A673 (cell line): ENCODE measurements at regions not wholly inside any gene's neighbourhood (a gene's known extent, or its start where the extent isn't known, plus 50 kb on each side); places are given as distances from the start of the nearest gene placed in this dataset.

Experiments used
- BruUV-seq: library from RNA; stranded (reverse); fragments of 400-500 nt; replicated peaks from 2 replicates; lab custom pipeline; 2021; lab: Mats Ljungman, UMichigan
- CTCF ChIA-PET: fragments of 300-600 bp; sonication (Branson Sonifier 250); formaldehyde crosslinking; loops from one replicate; lab custom pipeline; 2022; ENCODE audit warnings: antibody characterized with exemption; lab: Charles Lee
- POLR2A ChIA-PET: fragments of 300-600 bp; sonication (Branson Sonifier 250); formaldehyde crosslinking; loops from one replicate; lab custom pipeline; 2022; ENCODE audit warnings: antibody characterized with exemption; ENCODE audit not compliant: low non-redundant PET; lab: Charles Lee
- DNase-seq: peaks from one replicate; pipeline ENCODE4 v3.0.0-alpha.2; 2015; ENCODE audit warnings: low spot score
- H3K27ac ChIP-seq: fragments of 200-600 bp; sonication (generic); 2 replicates; pipeline ENCODE4 v1.5.1; 2016; ENCODE audit warnings: mixed run types, low read depth, mild to moderate bottlenecking, mixed read lengths, antibody characterized with exemption, low read length; ENCODE audit not compliant: poor library complexity, severe bottlenecking
- H3K27me3 ChIP-seq: fragments of 200-600 bp; sonication (generic); replicated peaks from 2 replicates; pipeline ENCODE4 v1.6.1; 2017; ENCODE audit warnings: mixed run types, low read depth, mild to moderate bottlenecking, mixed read lengths, antibody characterized with exemption, low read length; ENCODE audit not compliant: insufficient read depth, poor library complexity
- H3K36me3 ChIP-seq: fragments of 200-600 bp; sonication (generic); 2 replicates; pipeline ENCODE4 v1.6.1; 2016; ENCODE audit warnings: mixed run types, mild to moderate bottlenecking, mixed read lengths, antibody characterized with exemption, low read length; ENCODE audit not compliant: insufficient read depth, poor library complexity, severe bottlenecking
- H3K4me1 ChIP-seq: fragments of 200-600 bp; sonication (generic); 2 replicates; pipeline ENCODE4 v1.6.1; 2017; ENCODE audit warnings: mixed run types, mild to moderate bottlenecking, mixed read lengths, antibody characterized with exemption, low read length; ENCODE audit not compliant: insufficient read depth, poor library complexity, severe bottlenecking
- H3K4me3 ChIP-seq: fragments of 200-600 bp; sonication (generic); 2 replicates; pipeline ENCODE4 v1.5.1; 2016; ENCODE audit warnings: low read depth, mixed run types, mild to moderate bottlenecking, mixed read lengths, low read length; ENCODE audit not compliant: poor library complexity, severe bottlenecking
- H3K9me3 ChIP-seq: fragments of 200-600 bp; sonication (generic); 2 replicates; pipeline ENCODE4 v1.6.1; 2016; ENCODE audit warnings: mixed run types, low read depth, mild to moderate bottlenecking, mixed read lengths, antibody characterized with exemption, low read length; ENCODE audit not compliant: poor library complexity, severe bottlenecking
- EZH2 ChIP-seq: fragments of 200-600 bp; sonication (generic); IDR thresholded peaks from 2 replicates; pipeline ENCODE4 v1.6.1; 2017; ENCODE audit warnings: borderline replicate concordance, low read depth, mild to moderate bottlenecking, mixed read lengths, antibody characterized with exemption, low read length; ENCODE audit not compliant: poor library complexity, severe bottlenecking
- intact Hi-C: fragments of 100-400 bp; cut with micrococcal nuclease; formaldehyde crosslinking; loops from one replicate; pipeline ENCODE4 v1.10.0; 2022; ENCODE audit not compliant: unreplicated experiment
- TF ChIP-seq, protein P1 (sequence below): fragments of 300-800, 200-600 bp; sonication (generic); conservative IDR thresholded peaks from 2 replicates; pipeline ENCODE4 v1.5.1; 2017; ENCODE audit warnings: low read depth, mild to moderate bottlenecking, antibody characterized with exemption, low read length, moderate library complexity, mixed read lengths

DNA sequence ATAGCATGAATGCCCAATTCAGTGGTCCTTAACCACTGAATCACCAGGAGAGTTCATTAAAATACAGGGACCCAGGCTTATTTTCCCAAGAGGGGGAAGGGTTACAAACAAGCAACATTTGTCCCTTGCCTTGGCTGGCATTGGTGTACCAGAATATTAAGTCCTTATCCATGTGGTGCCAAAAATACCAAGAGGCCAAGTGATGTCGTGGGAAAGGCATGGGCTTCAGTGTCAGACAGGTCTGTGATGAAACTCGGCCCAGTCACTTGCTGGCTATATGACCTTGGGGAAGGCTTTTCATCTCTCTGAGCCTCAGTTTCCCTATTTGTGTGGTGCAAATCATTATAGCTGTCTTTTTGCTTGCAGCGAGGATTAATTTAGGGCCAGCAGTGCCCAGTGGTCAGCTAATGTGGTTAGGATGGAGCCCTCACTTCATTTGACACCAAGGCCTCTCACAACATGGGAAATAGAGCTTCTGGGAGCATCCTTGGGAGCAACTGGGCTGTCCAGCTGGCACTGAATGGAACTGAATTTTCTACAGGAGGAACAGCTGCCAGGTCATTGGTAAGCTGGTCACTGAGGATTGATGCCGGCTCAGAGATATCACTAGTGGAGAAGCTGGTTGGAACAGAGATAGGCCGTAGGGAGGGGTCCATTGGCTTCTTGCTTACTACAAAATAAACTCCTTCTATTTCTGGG is 77.2 kb upstream of the PPP2R5A start:
- no peaks in the 10 kb centered on the region for H3K36me3 ChIP-seq
- no peaks in the 10 kb centered on the region for H3K9me3 ChIP-seq
- no peaks in the 10 kb centered on the region for H3K27me3 ChIP-seq
- POLR2A ChIA-PET, result no interaction called here
- H3K4me3 ChIP-seq, result no peak overlapping the region
- BruUV-seq, result no TSS peak
- no peak overlapping the region for H3K27ac ChIP-seq
- CTCF ChIA-PET, result no interaction called here
- intact Hi-C loops, result no loop called here
- TF ChIP-seq, protein P1, sequence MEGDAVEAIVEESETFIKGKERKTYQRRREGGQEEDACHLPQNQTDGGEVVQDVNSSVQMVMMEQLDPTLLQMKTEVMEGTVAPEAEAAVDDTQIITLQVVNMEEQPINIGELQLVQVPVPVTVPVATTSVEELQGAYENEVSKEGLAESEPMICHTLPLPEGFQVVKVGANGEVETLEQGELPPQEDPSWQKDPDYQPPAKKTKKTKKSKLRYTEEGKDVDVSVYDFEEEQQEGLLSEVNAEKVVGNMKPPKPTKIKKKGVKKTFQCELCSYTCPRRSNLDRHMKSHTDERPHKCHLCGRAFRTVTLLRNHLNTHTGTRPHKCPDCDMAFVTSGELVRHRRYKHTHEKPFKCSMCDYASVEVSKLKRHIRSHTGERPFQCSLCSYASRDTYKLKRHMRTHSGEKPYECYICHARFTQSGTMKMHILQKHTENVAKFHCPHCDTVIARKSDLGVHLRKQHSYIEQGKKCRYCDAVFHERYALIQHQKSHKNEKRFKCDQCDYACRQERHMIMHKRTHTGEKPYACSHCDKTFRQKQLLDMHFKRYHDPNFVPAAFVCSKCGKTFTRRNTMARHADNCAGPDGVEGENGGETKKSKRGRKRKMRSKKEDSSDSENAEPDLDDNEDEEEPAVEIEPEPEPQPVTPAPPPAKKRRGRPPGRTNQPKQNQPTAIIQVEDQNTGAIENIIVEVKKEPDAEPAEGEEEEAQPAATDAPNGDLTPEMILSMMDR, result no peak
- TF ChIP-seq EZH2, result no peak
- H3K4me1 ChIP-seq, result no peaks in the 10 kb centered on the region
- no peak for DNase-seq

DNA sequence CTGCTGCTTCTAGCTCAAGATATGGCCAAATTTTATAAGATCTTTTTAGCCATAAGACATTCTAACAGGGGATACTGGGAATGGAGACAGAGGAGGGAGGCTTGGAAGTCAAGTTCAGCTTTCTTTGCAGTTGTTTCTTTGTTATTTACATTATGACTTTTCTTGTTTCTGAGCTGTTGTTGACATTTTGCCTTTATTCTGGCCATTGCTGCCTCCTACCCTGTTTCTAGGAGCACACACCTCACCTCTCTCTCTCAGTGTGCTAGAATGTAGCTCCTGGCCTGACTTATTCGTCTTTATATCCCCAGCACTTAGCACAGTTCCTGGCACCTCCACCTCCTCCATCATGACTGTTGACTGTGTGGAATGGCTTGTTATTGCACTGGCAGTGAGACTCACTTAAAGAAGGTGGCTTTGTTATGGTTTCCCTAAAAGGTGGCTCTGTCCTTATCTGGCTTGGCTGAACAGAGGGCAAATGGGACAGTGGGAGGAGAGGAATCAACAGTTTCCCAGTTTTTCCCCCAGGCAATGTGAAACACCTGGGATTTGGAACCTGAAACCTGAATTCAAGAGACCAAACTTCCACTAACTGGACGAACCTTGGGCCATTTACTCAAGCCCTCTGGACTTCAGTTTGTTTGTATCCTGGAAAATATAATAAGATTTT is 76.1 kb upstream of the PPP2R5A start:
- intact Hi-C loops, result no loop called here
- no peaks in the 10 kb centered on the region for H3K27me3 ChIP-seq
- no peak for DNase-seq
- TF ChIP-seq, protein P1, result no peak
- no peak for TF ChIP-seq EZH2
- no peak overlapping the region for H3K27ac ChIP-seq
- no peaks in the 10 kb centered on the region for H3K9me3 ChIP-seq
- ChIA-PET POLR2A (no interaction called here), CTCF (no interaction called here)
- no peaks in the 10 kb centered on the region for H3K4me1 ChIP-seq
- H3K36me3 ChIP-seq, result no peaks in the 10 kb centered on the region
- no peak overlapping the region for H3K4me3 ChIP-seq
- BruUV-seq, result no TSS peak

DNA sequence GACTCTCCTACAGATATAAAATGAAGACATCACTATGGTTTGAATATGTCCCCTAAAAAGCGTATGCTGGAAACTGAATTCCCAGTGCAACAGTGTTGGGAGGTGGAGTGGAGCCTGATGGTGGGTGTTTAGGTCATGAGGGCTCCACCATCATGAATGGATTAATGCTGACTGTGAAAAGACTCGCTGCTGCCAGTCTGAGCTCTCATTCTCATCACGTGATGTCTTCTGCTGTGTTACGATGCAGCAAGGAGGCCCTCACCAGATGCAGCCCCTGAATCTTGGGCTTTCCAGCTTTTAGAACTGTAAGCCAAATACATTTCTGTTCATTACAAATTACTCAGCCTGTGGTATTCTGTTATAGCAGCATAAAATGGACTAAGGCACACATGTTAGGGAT is 73.8 kb upstream of the PPP2R5A start:
- CTCF ChIA-PET, result no interaction called here
- DNase-seq, result no peak
- Histone ChIP-seq H3K27me3 (no peaks in the 10 kb centered on the region), H3K9me3 (no peaks in the 10 kb centered on the region), H3K4me1 (no peaks in the 10 kb centered on the region), H3K4me3 (no peak overlapping the region), H3K27ac (no peak overlapping the region), H3K36me3 (no peaks in the 10 kb centered on the region)
- intact Hi-C loops, result no loop called here
- no TSS peak for BruUV-seq
- POLR2A ChIA-PET, result no interaction called here
- no peak for TF ChIP-seq EZH2
- TF ChIP-seq, protein P1, result no peak
